DND-41 (cell line): ENCODE measurements at regions not wholly inside any gene's neighbourhood (a gene's known extent, or its start where the extent isn't known, plus 50 kb on each side); places are given as distances from the start of the nearest gene placed in this dataset.

Experiments used
- EZH2 ChIP-seq: IDR thresholded peaks from 3 replicates; pipeline ENCODE4 v1.6.1; 2012; ENCODE audit warnings: borderline replicate concordance, low read depth, mild to moderate bottlenecking, moderate library complexity, low read length, inconsistent platforms; ENCODE audit not compliant: severe bottlenecking
- TF ChIP-seq, protein P1 (sequence below): IDR thresholded peaks from 2 replicates; pipeline ENCODE4 v1.5.1; 2012; ENCODE audit warnings: borderline replicate concordance, low read length, moderate library complexity, mild to moderate bottlenecking; ENCODE audit not compliant: poor library complexity, severe bottlenecking; ENCODE audit errors: extremely low read depth

- TF ChIP-seq, protein P1, sequence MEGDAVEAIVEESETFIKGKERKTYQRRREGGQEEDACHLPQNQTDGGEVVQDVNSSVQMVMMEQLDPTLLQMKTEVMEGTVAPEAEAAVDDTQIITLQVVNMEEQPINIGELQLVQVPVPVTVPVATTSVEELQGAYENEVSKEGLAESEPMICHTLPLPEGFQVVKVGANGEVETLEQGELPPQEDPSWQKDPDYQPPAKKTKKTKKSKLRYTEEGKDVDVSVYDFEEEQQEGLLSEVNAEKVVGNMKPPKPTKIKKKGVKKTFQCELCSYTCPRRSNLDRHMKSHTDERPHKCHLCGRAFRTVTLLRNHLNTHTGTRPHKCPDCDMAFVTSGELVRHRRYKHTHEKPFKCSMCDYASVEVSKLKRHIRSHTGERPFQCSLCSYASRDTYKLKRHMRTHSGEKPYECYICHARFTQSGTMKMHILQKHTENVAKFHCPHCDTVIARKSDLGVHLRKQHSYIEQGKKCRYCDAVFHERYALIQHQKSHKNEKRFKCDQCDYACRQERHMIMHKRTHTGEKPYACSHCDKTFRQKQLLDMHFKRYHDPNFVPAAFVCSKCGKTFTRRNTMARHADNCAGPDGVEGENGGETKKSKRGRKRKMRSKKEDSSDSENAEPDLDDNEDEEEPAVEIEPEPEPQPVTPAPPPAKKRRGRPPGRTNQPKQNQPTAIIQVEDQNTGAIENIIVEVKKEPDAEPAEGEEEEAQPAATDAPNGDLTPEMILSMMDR: no peak
- TF ChIP-seq EZH2: no peak
These were observed 94.9 kb upstream of the ANKRD50 start for GRCh38 chr4:124807421-124807820.
